HAP-1 (cell line): ENCODE measurements at regions not wholly inside any gene's neighbourhood (a gene's known extent, or its start where the extent isn't known, plus 50 kb on each side); places are given as distances from the start of the nearest gene placed in this dataset.

Source experiments
- DNase-seq, 2 experiments: peaks; one replicate each; pipeline ENCODE4 v3.0.0-alpha.2; 2016 to 2020; ENCODE audit warnings: low spot score in 2 of 2
- H3K27me3 ChIP-seq: fragments of 250-450 bp; sonication (Bioruptor Pico); 2 replicates; pipeline ENCODE4 v1.5.1; 2020; ENCODE audit warnings: low read depth, mild to moderate bottlenecking, moderate library complexity
- H3K36me3 ChIP-seq: fragments of 250-450 bp; sonication (Bioruptor Pico); replicated peaks from 2 replicates; pipeline ENCODE4 v1.5.1; 2020; ENCODE audit warnings: mild to moderate bottlenecking
- H3K4me1 ChIP-seq: fragments of 250-450 bp; sonication (Bioruptor Pico); 2 replicates; pipeline ENCODE4 v1.5.1; 2020; ENCODE audit warnings: mild to moderate bottlenecking
- H3K4me3 ChIP-seq: fragments of 250-450 bp; sonication (Bioruptor Pico); 2 replicates; pipeline ENCODE4 v1.5.1; 2020; ENCODE audit warnings: mild to moderate bottlenecking, moderate library complexity
- H3K9me3 ChIP-seq: fragments of 250-450 bp; sonication (Bioruptor Pico); 2 replicates; pipeline ENCODE4 v1.5.1; 2020; ENCODE audit warnings: mild to moderate bottlenecking, moderate library complexity
- in situ Hi-C: fragments of 300-500 bp; cut with MboI; formaldehyde crosslinking; loops from 3 replicates; pipeline ENCODE4 v1.14.3; 2020; ENCODE audit warnings: low sequenced_read_pairs, inconsistent platforms, mixed read lengths

GRCh38 chr11:70521475-70522308 is 123.4 kb downstream of the CTTN start:
- no peak for DNase-seq
- no peaks in the 10 kb centered on the region for H3K36me3 ChIP-seq

DNA sequence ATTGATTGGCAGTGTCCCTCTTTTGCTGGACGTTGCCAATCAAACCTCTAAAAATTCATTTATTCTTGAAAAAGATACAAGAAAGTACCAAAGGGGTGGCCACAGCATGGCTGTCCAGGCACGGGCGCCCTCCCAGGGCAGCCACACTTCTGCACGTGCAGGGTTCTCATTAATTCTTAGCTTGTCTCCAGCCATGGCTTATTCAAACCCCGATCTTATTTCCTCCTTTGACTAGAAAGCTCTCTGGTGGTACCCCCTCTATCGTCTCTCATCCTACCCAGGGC is 123.9 kb downstream of the CTTN start:
- no peaks in the 10 kb centered on the region for H3K4me1 ChIP-seq
- in situ Hi-C loops: no loop called here
- DNase-seq: no peak
- no peaks in the 10 kb centered on the region for H3K27me3 ChIP-seq
- H3K36me3 ChIP-seq: no peaks in the 10 kb centered on the region
- no peak overlapping the region for H3K4me3 ChIP-seq
- H3K9me3 ChIP-seq: no peaks in the 10 kb centered on the region

More at GRCh38 chr11:70521475-70522308, 123.4 kb downstream of the CTTN start:
- no peaks in the 10 kb centered on the region for H3K9me3 ChIP-seq
- in situ Hi-C loops: no loop called here
- H3K4me3 ChIP-seq: no peak overlapping the region
- H3K4me1 ChIP-seq: no peaks in the 10 kb centered on the region
- H3K27me3 ChIP-seq: no peaks in the 10 kb centered on the region

- H3K4me1 ChIP-seq: no peaks in the 10 kb centered on the region
These were observed 124.4 kb downstream of the CTTN start for GRCh38 chr11:70522593-70523311.

DNA sequence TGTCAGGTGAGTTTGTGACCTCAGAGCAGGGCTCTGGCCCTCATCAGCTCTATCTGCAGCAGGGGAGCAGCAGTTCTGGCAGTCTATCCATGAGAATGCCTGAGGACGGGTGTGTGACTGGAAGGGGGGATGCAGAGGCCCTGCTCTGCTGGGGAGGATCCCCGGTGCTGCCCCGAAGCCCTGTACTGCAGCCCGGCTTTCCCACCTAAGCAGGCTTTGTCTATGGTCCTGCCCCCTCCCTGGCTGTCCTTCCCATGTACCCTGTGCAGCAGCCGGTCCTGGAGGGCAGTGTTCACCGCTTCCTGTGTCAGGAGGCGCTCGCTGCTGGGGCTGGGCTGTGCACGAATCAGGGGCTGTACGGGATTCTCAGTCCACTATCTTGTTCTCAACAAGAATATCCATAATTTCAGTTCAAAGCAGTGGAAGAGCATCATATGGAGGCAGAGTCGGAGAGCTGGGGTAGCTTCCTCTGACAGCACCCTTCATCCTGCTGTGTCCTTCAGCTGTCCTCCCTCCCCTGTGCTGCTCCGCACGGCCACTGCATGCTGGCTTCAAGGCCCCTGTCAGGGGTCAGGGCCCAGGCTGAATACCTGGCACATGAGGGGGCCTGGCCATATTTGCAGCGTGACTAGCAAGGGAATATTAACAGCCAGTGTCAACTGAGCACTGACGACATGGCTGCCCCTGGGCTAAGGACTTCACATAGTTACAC is 125.2 kb downstream of the CTTN start:
- in situ Hi-C loops: no loop called here
- Histone ChIP-seq H3K4me3 (no peak overlapping the region), H3K9me3 (no peaks in the 10 kb centered on the region), H3K36me3 (no peaks in the 10 kb centered on the region), H3K4me1 (no peaks in the 10 kb centered on the region), H3K27me3 (no peaks in the 10 kb centered on the region)
- DNase-seq: no peak

More at GRCh38 chr11:70522593-70523311, 124.4 kb downstream of the CTTN start:
- Histone ChIP-seq H3K9me3 (no peaks in the 10 kb centered on the region), H3K4me3 (no peak overlapping the region), H3K27me3 (no peaks in the 10 kb centered on the region), H3K36me3 (no peaks in the 10 kb centered on the region)
- DNase-seq: no peak
- in situ Hi-C loops: no loop called here

DNA sequence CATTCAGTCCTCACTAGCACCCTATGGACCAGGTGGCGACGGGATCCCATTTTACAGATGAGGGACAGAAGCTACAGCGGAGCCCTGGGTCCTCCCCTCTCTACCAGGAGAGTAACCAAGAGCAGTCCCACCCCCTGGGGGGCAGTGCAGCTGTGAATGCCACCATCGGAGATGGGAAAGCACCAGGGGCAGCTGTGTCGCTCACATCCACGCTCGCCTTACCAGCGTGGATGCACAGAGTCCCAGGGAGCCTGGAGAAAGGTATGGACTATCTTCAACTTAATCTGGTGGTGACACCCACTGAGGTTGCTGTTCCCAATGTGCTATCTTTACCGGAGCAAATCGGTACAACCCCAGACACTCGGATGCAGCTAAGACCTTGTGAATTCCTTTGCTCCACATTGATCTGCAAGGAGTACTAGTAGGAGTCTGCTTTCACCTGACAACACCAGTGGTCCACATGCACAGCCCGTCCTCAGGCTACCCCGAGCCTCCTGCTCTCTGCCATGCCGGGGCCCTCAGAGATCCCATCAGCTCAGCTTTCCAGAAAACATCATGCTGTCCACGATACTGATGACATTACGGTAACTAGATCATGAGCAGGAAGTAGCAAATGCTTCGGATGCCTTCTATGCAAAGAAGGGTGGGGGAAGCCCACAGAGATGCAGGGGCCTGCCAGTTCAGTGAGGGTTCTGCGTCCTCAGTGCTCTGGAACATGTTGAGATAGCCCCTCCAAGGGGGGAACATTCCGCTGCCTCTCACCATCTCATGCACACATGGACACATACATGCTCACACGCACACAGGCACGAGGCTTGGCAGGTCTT is 126.0 kb downstream of the CTTN start:
- Histone ChIP-seq H3K4me1 (no peaks in the 10 kb centered on the region), H3K4me3 (no peak overlapping the region), H3K9me3 (no peaks in the 10 kb centered on the region), H3K36me3 (no peaks in the 10 kb centered on the region), H3K27me3 (no peaks in the 10 kb centered on the region)
- DNase-seq: no peak
- in situ Hi-C loops: no loop called here

DNA sequence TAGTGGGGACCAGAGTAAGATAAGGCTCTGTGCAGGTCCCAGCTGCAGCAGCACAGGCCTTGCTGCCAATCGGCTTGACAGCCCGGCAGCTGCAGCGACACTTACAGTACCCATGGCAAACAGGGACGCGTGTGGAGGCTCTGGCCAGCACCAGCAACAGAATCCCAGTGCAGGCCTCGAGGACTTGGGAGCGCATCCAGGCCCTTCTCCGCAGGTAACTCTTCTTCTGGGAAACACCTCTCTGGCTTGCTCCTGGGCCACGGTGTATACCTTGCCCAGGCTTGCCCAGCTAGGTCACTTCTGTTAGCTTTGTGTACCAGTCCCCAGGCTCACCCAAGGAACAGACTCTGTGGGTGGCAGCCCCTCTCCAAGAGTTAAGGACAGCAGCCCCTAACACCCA is 126.7 kb downstream of the CTTN start:
- H3K9me3 ChIP-seq: no peaks in the 10 kb centered on the region
- no peaks in the 10 kb centered on the region for H3K4me1 ChIP-seq
- H3K36me3 ChIP-seq: no peaks in the 10 kb centered on the region
- in situ Hi-C loops: no loop called here
- no peaks in the 10 kb centered on the region for H3K27me3 ChIP-seq
- no peak overlapping the region for H3K4me3 ChIP-seq
- DNase-seq: no peak

DNA sequence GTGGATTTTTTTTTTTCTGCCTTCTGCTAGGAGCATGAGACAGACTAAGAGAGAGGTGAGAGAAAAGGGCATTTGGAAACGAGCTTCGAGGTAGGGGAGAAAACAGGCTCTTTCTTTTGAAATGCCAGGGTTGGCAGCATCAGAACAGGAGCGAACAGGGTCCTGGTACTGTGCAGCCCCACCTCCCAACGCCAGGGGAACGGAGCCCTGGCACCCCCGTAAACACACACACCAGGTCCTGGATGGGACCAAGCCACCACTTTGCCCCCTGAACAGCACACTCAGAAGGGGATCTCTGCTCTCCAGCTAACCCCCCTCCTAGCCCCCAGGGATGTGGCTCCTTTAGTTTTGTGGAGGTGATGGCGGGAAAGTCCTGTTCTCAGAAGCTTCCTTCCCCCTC is 127.1 kb downstream of the CTTN start:
- H3K4me3 ChIP-seq: no peak overlapping the region
- H3K4me1 ChIP-seq: no peaks in the 10 kb centered on the region
- in situ Hi-C loops: no loop called here
- no peak for DNase-seq
- H3K27me3 ChIP-seq: no peaks in the 10 kb centered on the region
- H3K36me3 ChIP-seq: no peaks in the 10 kb centered on the region
- no peaks in the 10 kb centered on the region for H3K9me3 ChIP-seq

- H3K9me3 ChIP-seq: no peaks in the 10 kb centered on the region
- no peaks in the 10 kb centered on the region for H3K27me3 ChIP-seq
- in situ Hi-C loops: no loop called here
- no peaks in the 10 kb centered on the region for H3K36me3 ChIP-seq
- no peak for DNase-seq
- no peak overlapping the region for H3K4me3 ChIP-seq
- H3K4me1 ChIP-seq: no peaks in the 10 kb centered on the region
These were observed 128.1 kb downstream of the CTTN start for GRCh38 chr11:70526116-70527045.

DNA sequence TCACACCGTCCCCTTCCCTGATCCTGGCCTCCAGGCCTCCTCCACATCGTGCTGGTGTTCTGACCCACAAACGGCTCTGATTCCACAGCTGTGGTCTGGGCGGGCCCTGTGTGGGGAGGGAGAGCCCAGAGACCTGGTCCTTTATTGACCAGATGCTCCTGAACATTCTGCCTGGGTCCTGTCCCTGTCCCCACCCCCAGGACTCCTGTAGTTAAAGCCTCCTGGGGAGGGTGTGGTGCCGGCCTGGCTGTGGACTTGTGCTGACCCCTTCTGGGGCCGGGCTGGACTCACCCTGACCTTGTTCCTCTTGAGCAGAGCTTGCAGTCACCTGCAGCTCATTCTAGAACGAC is 128.7 kb downstream of the CTTN start:
- no peak for DNase-seq
- H3K27me3 ChIP-seq: no peaks in the 10 kb centered on the region
- H3K4me3 ChIP-seq: no peak overlapping the region
- H3K36me3 ChIP-seq: no peaks in the 10 kb centered on the region
- H3K9me3 ChIP-seq: no peaks in the 10 kb centered on the region
- no peaks in the 10 kb centered on the region for H3K4me1 ChIP-seq
- in situ Hi-C loops: no loop called here

DNA sequence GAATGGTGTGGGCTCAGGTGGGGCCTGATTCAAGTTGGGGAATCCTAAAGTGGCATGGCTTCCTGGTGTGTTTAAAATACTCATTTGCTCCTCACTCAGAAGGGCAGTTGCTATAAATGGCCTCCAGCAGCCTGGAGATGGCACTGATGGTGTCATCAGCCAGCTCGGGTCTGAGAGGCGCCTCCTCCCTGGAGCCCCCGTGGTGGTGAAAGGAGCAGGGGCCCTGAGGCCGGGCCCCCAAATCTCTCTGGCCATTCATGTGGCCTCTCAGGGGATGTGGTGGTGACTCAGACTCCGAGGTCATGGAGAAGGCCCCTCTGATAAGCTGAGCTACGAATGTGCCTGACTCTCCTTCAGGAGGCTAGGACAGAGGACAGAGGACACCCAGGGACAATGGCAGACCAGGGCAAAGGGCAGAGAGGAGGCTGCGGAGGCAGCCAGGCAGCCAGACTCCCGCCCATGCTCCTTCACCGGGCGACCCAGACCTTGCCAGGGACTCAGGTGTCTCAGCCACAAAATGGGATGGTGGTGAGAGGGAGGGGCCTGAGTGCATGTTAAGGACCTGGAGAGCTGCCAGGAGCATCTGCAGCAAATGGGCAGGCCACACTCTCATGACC is 129.2 kb downstream of the CTTN start:
- no peaks in the 10 kb centered on the region for H3K4me1 ChIP-seq
- H3K36me3 ChIP-seq: no peaks in the 10 kb centered on the region
- no peak for DNase-seq
- H3K9me3 ChIP-seq: no peaks in the 10 kb centered on the region
- H3K4me3 ChIP-seq: no peak overlapping the region
- no peaks in the 10 kb centered on the region for H3K27me3 ChIP-seq
- in situ Hi-C loops: no loop called here

- DNase-seq: no peak
- Histone ChIP-seq H3K36me3 (no peaks in the 10 kb centered on the region), H3K4me1 (no peaks in the 10 kb centered on the region), H3K27me3 (no peaks in the 10 kb centered on the region), H3K4me3 (no peak overlapping the region), H3K9me3 (no peaks in the 10 kb centered on the region)
- in situ Hi-C loops: no loop called here
These were observed 129.9 kb downstream of the CTTN start for GRCh38 chr11:70528046-70528793.
